ENCODE measurements at regions not wholly inside any gene's neighbourhood (a gene's known extent, or its start where the extent isn't known, plus 50 kb on each side); places are given as distances from the start of the nearest gene placed in this dataset.

GRCh38 chr16:26733710-26734109, 333.0 kb upstream of the C16orf82 start:
- no peaks in the 10 kb centered on the region for H3K27me3 ChIP-seq (ENCODE audit: insufficient read depth, low read depth)
- TF ChIP-seq, protein P1, sequence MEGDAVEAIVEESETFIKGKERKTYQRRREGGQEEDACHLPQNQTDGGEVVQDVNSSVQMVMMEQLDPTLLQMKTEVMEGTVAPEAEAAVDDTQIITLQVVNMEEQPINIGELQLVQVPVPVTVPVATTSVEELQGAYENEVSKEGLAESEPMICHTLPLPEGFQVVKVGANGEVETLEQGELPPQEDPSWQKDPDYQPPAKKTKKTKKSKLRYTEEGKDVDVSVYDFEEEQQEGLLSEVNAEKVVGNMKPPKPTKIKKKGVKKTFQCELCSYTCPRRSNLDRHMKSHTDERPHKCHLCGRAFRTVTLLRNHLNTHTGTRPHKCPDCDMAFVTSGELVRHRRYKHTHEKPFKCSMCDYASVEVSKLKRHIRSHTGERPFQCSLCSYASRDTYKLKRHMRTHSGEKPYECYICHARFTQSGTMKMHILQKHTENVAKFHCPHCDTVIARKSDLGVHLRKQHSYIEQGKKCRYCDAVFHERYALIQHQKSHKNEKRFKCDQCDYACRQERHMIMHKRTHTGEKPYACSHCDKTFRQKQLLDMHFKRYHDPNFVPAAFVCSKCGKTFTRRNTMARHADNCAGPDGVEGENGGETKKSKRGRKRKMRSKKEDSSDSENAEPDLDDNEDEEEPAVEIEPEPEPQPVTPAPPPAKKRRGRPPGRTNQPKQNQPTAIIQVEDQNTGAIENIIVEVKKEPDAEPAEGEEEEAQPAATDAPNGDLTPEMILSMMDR (conservative IDR thresholded peaks at IDR 0.05; ENCODE audit: low read depth, low read length): no peak
- no peaks in the 10 kb centered on the region for H4K20me1 ChIP-seq (ENCODE audit: insufficient read depth)
- no peak overlapping the region for H3K4me3 ChIP-seq (IDR thresholded peaks at IDR 0.05; ENCODE audit: insufficient read depth, low read depth, low read length)
- no peaks in the 10 kb centered on the region for H3K36me3 ChIP-seq (ENCODE audit: insufficient read depth)
- no peak overlapping the region for H3K9ac ChIP-seq
- H3K4me2 ChIP-seq: no peak overlapping the region
- no peaks in the 10 kb centered on the region for H3K79me2 ChIP-seq (ENCODE audit: insufficient read depth, low read depth)
- H3K27ac ChIP-seq: no peak overlapping the region
- H3K4me1 ChIP-seq (ENCODE audit: low read depth, poor library complexity, severe bottlenecking): no peaks in the 10 kb centered on the region
- no peak overlapping the region for H2AFZ ChIP-seq (ENCODE audit: low read depth)

GRCh38 chr16:26735521-26735920, 331.2 kb upstream of the C16orf82 start:
- no peak overlapping the region for H2AFZ ChIP-seq (ENCODE audit: low read depth)
- H3K4me3 ChIP-seq (IDR thresholded peaks at IDR 0.05; ENCODE audit: insufficient read depth, low read depth, low read length): no peak overlapping the region
- no peaks in the 10 kb centered on the region for H3K4me1 ChIP-seq (ENCODE audit: low read depth, poor library complexity, severe bottlenecking)
- H3K79me2 ChIP-seq (ENCODE audit: insufficient read depth, low read depth): no peaks in the 10 kb centered on the region
- no peak overlapping the region for H3K4me2 ChIP-seq
- TF ChIP-seq, protein P1 (conservative IDR thresholded peaks at IDR 0.05; ENCODE audit: low read depth, low read length): no peak
- H3K27me3 ChIP-seq (ENCODE audit: insufficient read depth, low read depth): no peaks in the 10 kb centered on the region
- H4K20me1 ChIP-seq (ENCODE audit: insufficient read depth): no peaks in the 10 kb centered on the region
- H3K36me3 ChIP-seq (ENCODE audit: insufficient read depth): no peaks in the 10 kb centered on the region
- H3K9ac ChIP-seq: no peak overlapping the region
- H3K27ac ChIP-seq: no peak overlapping the region

DNA sequence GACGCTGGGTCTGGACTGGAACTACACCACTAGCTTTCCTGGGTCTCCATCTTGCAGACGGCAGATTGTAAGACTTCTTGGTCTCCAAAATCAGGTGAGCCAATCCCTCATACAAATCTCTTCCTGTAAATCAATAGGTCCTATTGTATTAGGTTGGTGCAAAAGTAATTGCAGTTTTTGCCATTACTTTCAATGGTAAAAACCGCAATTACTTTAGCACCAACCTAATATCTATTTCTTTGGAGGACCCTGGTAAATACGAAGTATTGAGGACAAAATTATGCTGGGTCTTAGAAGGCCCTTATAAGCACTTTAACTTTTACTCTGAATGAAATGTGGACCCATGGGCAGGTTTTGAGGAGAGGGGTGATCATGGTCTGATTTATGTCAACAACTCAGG, 330.6 kb upstream of the C16orf82 start:
- no peaks in the 10 kb centered on the region for H3K36me3 ChIP-seq (ENCODE audit: insufficient read depth)
- no peaks in the 10 kb centered on the region for H4K20me1 ChIP-seq (ENCODE audit: insufficient read depth)
- H3K27ac ChIP-seq: no peak overlapping the region
- H3K9ac ChIP-seq: no peak overlapping the region
- no peaks in the 10 kb centered on the region for H3K4me1 ChIP-seq (ENCODE audit: low read depth, poor library complexity, severe bottlenecking)
- H3K4me2 ChIP-seq: no peak overlapping the region
- no peak overlapping the region for H3K4me3 ChIP-seq (IDR thresholded peaks at IDR 0.05; ENCODE audit: insufficient read depth, low read depth, low read length)
- no peaks in the 10 kb centered on the region for H3K27me3 ChIP-seq (ENCODE audit: insufficient read depth, low read depth)
- H2AFZ ChIP-seq (ENCODE audit: low read depth): no peak overlapping the region
- H3K79me2 ChIP-seq (ENCODE audit: insufficient read depth, low read depth): no peaks in the 10 kb centered on the region
- TF ChIP-seq, protein P1 (conservative IDR thresholded peaks at IDR 0.05; ENCODE audit: low read depth, low read length): no peak

DNA sequence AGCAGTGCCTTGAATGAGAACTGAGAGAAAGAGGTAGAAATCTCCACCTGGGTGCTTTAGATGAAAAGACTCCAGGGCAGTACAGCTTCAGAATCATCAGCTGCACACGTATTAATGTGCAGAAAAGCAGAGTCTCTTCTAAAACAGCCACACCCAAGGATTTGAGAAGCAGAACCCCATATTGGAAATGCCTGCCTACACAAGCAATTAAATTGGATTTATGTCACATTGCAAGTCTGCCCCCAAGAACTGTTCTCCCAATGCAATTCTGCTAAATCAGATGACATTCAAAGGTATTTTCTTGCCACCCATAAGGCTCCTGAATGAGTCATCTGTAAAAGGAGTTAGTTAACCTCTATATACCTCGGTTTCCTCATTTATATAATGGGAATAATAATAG, 326.0 kb upstream of the C16orf82 start:
- Histone ChIP-seq H3K79me2 (ENCODE audit: insufficient read depth, low read depth) (no peaks in the 10 kb centered on the region), H3K27ac (no peak overlapping the region), H3K4me2 (no peak overlapping the region), H3K36me3 (ENCODE audit: insufficient read depth) (no peaks in the 10 kb centered on the region), H3K4me3 (IDR thresholded peaks at IDR 0.05; ENCODE audit: insufficient read depth, low read depth, low read length) (no peak overlapping the region), H3K4me1 (ENCODE audit: low read depth, poor library complexity, severe bottlenecking) (no peaks in the 10 kb centered on the region), H2AFZ (ENCODE audit: low read depth) (no peak overlapping the region), H3K27me3 (ENCODE audit: insufficient read depth, low read depth) (no peaks in the 10 kb centered on the region), H3K9ac (no peak overlapping the region), H4K20me1 (ENCODE audit: insufficient read depth) (no peaks in the 10 kb centered on the region)
- TF ChIP-seq, protein P1 (conservative IDR thresholded peaks at IDR 0.05; ENCODE audit: low read depth, low read length): no peak
